ENCODE measurements at regions not wholly inside any gene's neighbourhood (a gene's known extent, or its start where the extent isn't known, plus 50 kb on each side); places are given as distances from the start of the nearest gene placed in this dataset.
"Not testable (repeated sequence)": the region's sequence is repeated elsewhere in the genome, so short reads cannot be mapped to it uniquely, and the experiment has no call there.

- not testable (repeated sequence) for DNase-seq (ENCODE audit: low read depth in 2 of 2)
Measured at GRCh38 chr18:8913606-8914403, 188.7 kb upstream of the NDUFV2 start.

- not testable (repeated sequence) for DNase-seq (ENCODE audit: low read depth in 2 of 2)
Measured at GRCh38 chr18:8914404-8915264, 187.9 kb upstream of the NDUFV2 start.

- not testable (repeated sequence) for DNase-seq (ENCODE audit: low read depth in 2 of 2)
Measured at GRCh38 chr18:8920856-8921787, 181.4 kb upstream of the NDUFV2 start.

GRCh38 chr18:8926464-8926863 lies 176.0 kb upstream of the NDUFV2 start:
- no peak for DNase-seq (ENCODE audit: low read depth in 2 of 2)

GRCh38 chr18:8928044-8928443 lies 174.5 kb upstream of the NDUFV2 start:
- DNase-seq (ENCODE audit: low read depth in 2 of 2): no peak

- DNase-seq (ENCODE audit: low read depth in 2 of 2): no peak
Measured at GRCh38 chr18:8928847-8929780, 173.4 kb upstream of the NDUFV2 start.

GRCh38 chr18:8930990-8931616 lies 171.4 kb upstream of the NDUFV2 start:
- no peak for DNase-seq (ENCODE audit: low read depth in 2 of 2)

- DNase-seq (ENCODE audit: low read depth in 2 of 2): no peak
Measured at GRCh38 chr18:8932866-8933265, 169.6 kb upstream of the NDUFV2 start.

- no peak for DNase-seq (ENCODE audit: low read depth in 2 of 2)
Measured at GRCh38 chr18:8933714-8934284, 168.7 kb upstream of the NDUFV2 start.

- DNase-seq (ENCODE audit: low read depth in 2 of 2): not testable (repeated sequence)
Measured at GRCh38 chr18:8935346-8935745, 167.2 kb upstream of the NDUFV2 start.

- no peak for DNase-seq (ENCODE audit: low read depth in 2 of 2)
Measured at GRCh38 chr18:8936619-8937018, 165.9 kb upstream of the NDUFV2 start.

GRCh38 chr18:8937160-8938094 lies 165.1 kb upstream of the NDUFV2 start:
- peak; percentile 44 to 45 for DNase-seq (ENCODE audit: low read depth in 2 of 2)

- DNase-seq (ENCODE audit: low read depth in 2 of 2): peak in 1 of 2 experiments; percentile 18
Measured at GRCh38 chr18:8938817-8939216, 163.7 kb upstream of the NDUFV2 start.

GRCh38 chr18:8942021-8942908 lies 160.2 kb upstream of the NDUFV2 start:
- DNase-seq (ENCODE audit: low read depth in 2 of 2): no peak

GRCh38 chr18:8942909-8943545 lies 159.5 kb upstream of the NDUFV2 start:
- no peak for DNase-seq (ENCODE audit: low read depth in 2 of 2)

- no peak for DNase-seq (ENCODE audit: low read depth in 2 of 2)
Measured at GRCh38 chr18:8943900-8944870, 158.3 kb upstream of the NDUFV2 start.

Measured in fibroblast of skin of left biceps (primary cell).